Mucosa of rectum (tissue), 2 donors: ENCODE measurements at regions not wholly inside any gene's neighbourhood (a gene's known extent, or its start where the extent isn't known, plus 50 kb on each side); places are given as distances from the start of the nearest gene placed in this dataset.

Experiments
- H3K27ac ChIP-seq, 2 donors: one replicate each; pipeline ENCODE4 v1.7.0; 2013; ENCODE audit warnings: inconsistent platforms in 2 of 2, low read depth in 2 of 2, low read length in 2 of 2
- H3K27me3 ChIP-seq, 2 donors: one replicate each; pipeline ENCODE4 v1.7.0; 2013; ENCODE audit warnings: low read length in 2 of 2; ENCODE audit not compliant: control insufficient read depth in 2 of 2, insufficient read depth in 2 of 2
- H3K36me3 ChIP-seq, 2 donors: one replicate each; pipeline ENCODE4 v1.7.0; 2013; ENCODE audit warnings: low read length in 2 of 2; ENCODE audit not compliant: control insufficient read depth in 2 of 2, insufficient read depth in 2 of 2
- H3K4me1 ChIP-seq, 2 donors: one replicate each; pipeline ENCODE4 v1.7.0; 2013; ENCODE audit warnings: low read length in 2 of 2, mild to moderate bottlenecking in 1 of 2; ENCODE audit not compliant: control insufficient read depth in 2 of 2, insufficient read depth in 2 of 2
- H3K4me3 ChIP-seq, 2 donors: one replicate each; pipeline ENCODE4 v1.7.0; 2013; ENCODE audit warnings: low read length in 2 of 2
- H3K9ac ChIP-seq, 2 donors: one replicate each; pipeline ENCODE4 v1.7.0; 2013; ENCODE audit warnings: low read length in 2 of 2, low read depth in 1 of 2, mild to moderate bottlenecking in 1 of 2
- H3K9me3 ChIP-seq, 2 donors: one replicate each; pipeline ENCODE4 v1.7.0; 2013; ENCODE audit warnings: low read length in 2 of 2; ENCODE audit not compliant: control insufficient read depth in 2 of 2
- donor health status: healthy.
- donor health status: Normal muscosa, but diverticular disease.

GRCh38 chr10:56624082-56624481 is 263.0 kb upstream of the ZWINT start:
- Histone ChIP-seq H3K27me3 (no peaks in the 10 kb centered on the region), H3K4me3 (no peak overlapping the region), H3K36me3 (no peaks in the 10 kb centered on the region), H3K9ac (no peak overlapping the region), H3K9me3 (no peaks in the 10 kb centered on the region), H3K4me1 (no peaks in the 10 kb centered on the region), H3K27ac (no peak overlapping the region)

- Histone ChIP-seq H3K9me3 (no peaks in the 10 kb centered on the region), H3K9ac (no peak overlapping the region), H3K27me3 (no peaks in the 10 kb centered on the region), H3K27ac (no peak overlapping the region), H3K4me3 (no peak overlapping the region), H3K4me1 (no peaks in the 10 kb centered on the region), H3K36me3 (no peaks in the 10 kb centered on the region)
Measured at GRCh38 chr10:56623064-56623463, 262.0 kb upstream of the ZWINT start.

DNA sequence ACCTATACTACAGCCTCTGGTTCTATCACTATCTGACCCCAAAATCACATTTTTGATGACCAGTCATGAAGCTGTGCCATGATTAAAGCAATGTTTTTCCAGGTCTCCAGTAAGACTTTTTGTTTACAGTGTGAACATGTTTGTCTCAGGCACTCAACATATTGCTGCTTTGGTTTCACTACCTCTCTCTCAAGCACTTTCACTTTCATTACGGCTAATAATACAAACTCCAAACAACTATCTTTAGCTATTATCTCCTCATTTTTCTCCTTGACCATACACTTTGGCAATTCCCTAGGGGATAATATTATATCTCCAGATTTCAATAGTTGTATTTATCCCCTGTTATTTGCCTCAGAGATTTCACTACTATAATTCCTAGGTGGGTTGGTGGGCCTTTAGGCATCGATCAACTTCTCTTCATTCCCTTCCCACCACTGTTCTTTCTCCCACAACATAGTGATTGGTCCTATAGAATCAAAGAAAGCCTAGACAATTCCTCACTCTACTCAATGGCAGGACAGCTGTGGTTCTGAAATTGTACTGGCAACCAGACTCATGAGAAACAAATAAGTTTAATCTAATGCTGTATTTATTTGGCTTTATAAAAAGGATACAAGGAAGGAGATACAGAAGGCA is 261.4 kb upstream of the ZWINT start:
- Histone ChIP-seq H3K36me3 (no peaks in the 10 kb centered on the region), H3K9me3 (no peaks in the 10 kb centered on the region), H3K4me3 (peak overlapping the region in 1 of 2 donors; percentile 60), H3K4me1 (no peaks in the 10 kb centered on the region), H3K9ac (no peak overlapping the region), H3K27ac (no peak overlapping the region), H3K27me3 (no peaks in the 10 kb centered on the region)

DNA sequence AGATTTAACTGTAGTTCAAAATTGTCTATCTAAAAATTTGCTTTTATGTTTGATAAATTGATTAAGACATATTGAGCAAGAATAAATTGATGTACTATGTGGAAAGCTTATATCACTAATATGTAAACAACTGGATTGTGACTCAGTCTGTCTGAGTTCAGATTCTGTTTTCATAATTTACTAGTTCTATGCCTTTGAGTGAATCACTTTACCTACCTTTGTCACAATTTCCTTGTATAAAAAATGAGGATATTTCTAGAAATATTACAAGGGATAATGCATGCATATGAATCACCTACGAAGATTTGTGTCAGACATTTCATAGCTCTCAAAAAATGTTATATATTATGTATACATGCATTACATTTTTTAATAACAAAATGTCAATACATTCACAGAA is 245.1 kb upstream of the ZWINT start:
- Histone ChIP-seq H3K9me3 (no peaks in the 10 kb centered on the region), H3K36me3 (no peaks in the 10 kb centered on the region), H3K9ac (no peak overlapping the region), H3K4me1 (no peaks in the 10 kb centered on the region), H3K4me3 (no peak overlapping the region), H3K27ac (no peak overlapping the region), H3K27me3 (no peaks in the 10 kb centered on the region)

- Histone ChIP-seq H3K4me1 (no peaks in the 10 kb centered on the region), H3K9me3 (no peaks in the 10 kb centered on the region), H3K36me3 (no peaks in the 10 kb centered on the region), H3K27ac (no peak overlapping the region), H3K4me3 (no peak overlapping the region), H3K27me3 (no peaks in the 10 kb centered on the region), H3K9ac (no peak overlapping the region)
Measured at GRCh38 chr10:56605051-56605450, 244.0 kb upstream of the ZWINT start.

- Histone ChIP-seq H3K27me3 (no peaks in the 10 kb centered on the region), H3K4me3 (no peak overlapping the region), H3K36me3 (no peaks in the 10 kb centered on the region), H3K4me1 (no peaks in the 10 kb centered on the region), H3K27ac (no peak overlapping the region), H3K9ac (no peak overlapping the region), H3K9me3 (no peaks in the 10 kb centered on the region)
Measured at GRCh38 chr10:56604624-56605023, 243.6 kb upstream of the ZWINT start.

DNA sequence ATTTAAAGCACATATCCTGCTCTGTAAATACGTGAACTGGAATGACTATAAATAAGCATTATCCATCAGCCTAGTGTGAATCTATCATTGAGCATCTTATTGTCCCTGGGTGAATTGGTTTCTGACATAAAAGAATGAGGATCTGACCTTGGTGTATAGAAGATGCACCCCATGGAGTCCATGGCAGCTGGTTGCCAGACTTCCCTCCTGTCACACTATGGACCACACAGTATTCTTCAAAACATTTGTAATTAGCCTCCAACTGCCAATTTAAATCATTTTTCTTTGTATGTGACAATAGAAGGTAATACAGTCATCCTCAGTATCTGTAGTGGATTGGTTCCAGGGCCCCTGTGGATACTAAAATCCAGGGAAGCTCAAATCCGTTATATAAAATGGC is 238.1 kb upstream of the ZWINT start:
- Histone ChIP-seq H3K4me3 (no peak overlapping the region), H3K36me3 (no peaks in the 10 kb centered on the region), H3K9me3 (no peaks in the 10 kb centered on the region), H3K27ac (no peak overlapping the region), H3K9ac (no peak overlapping the region), H3K4me1 (no peaks in the 10 kb centered on the region), H3K27me3 (no peaks in the 10 kb centered on the region)

- no peaks in the 10 kb centered on the region for H3K36me3 ChIP-seq
- H3K4me1 ChIP-seq = no peaks in the 10 kb centered on the region
- no peak overlapping the region for H3K9ac ChIP-seq
- no peak overlapping the region for H3K4me3 ChIP-seq
- no peaks in the 10 kb centered on the region for H3K27me3 ChIP-seq
- no peak overlapping the region for H3K27ac ChIP-seq
- H3K9me3 ChIP-seq = no peaks in the 10 kb centered on the region
Measured at GRCh38 chr10:56596257-56596656, 235.2 kb upstream of the ZWINT start.

DNA sequence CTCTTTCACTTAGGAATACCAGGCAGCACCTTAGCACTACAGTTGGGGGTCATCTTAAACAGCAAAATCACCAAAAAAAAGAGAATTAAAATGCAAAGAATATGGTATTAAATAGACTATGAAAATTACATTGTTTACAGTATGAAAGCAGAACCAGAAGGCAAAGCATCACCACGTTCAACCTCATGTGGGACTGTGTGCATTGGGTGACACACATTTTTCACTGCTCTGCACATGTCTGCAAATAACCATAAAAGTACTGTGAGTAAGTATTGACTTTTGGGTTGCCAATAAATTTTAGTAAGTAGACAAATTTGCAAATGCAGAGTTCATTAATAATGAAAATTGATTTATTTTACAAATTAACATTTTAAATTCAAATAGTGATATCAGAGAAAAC is 232.1 kb upstream of the ZWINT start:
- Histone ChIP-seq H3K4me1 (no peaks in the 10 kb centered on the region), H3K27me3 (no peaks in the 10 kb centered on the region)

GRCh38 chr10:56586461-56586891 is 225.4 kb upstream of the ZWINT start:
- Histone ChIP-seq H3K36me3 (no peaks in the 10 kb centered on the region), H3K27ac (no peak overlapping the region), H3K9ac (no peak overlapping the region), H3K4me3 (no peak overlapping the region), H3K9me3 (no peaks in the 10 kb centered on the region), H3K27me3 (no peaks in the 10 kb centered on the region), H3K4me1 (no peaks in the 10 kb centered on the region)

More for the DNA sequence above, 232.1 kb upstream of the ZWINT start:
- Histone ChIP-seq H3K4me3 (no peak overlapping the region), H3K9me3 (no peaks in the 10 kb centered on the region), H3K9ac (no peak overlapping the region), H3K36me3 (no peaks in the 10 kb centered on the region), H3K27ac (no peak overlapping the region)
